NCI-H1417 treated with DMSO at 0.1 percent for 48 hours (cell line): ENCODE measurements at regions not wholly inside any gene's neighbourhood (a gene's known extent, or its start where the extent isn't known, plus 50 kb on each side); places are given as distances from the start of the nearest gene placed in this dataset.

Source experiments
- DNase-seq: peaks from one replicate; lab custom pipeline; 2025; lab: John Stamatoyannopoulos, UW

GRCh38 chr9:126556560-126557250, 57.0 kb upstream of the LMX1B start:
- no peak for DNase-seq

DNA sequence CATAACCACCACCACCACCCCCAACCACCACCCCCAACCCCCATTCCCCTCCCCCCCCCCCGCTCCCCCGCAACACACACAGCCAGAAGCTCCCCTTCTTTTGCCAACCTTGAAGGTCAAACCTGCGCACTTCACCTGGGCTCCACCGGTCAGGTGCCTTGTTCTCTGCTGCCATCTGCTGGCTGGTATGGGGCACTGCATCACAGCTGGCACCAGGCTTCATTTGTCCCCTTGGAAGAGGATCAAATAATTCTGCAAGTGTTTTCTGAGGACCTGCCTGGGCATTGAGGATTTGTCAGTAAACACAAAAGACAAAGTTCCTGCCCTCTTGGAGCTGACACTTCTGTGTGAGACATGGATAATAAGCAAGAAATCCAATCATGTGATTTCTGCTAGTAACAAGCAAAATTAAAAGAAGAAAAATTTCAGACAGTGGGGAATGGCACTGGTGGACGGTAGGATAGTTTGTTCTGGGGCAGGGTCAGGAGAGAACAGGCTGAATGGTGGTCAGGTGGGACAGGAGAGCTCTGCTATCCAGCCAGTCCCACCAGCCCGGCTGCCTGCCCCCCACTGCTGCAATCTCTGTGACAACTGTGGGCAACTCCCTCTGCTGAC, 55.6 kb upstream of the LMX1B start:
- DNase-seq: peak; percentile 8

- no peak for DNase-seq
These were observed 54.4 kb upstream of the LMX1B start for GRCh38 chr9:126559296-126559695.

- DNase-seq: no peak
These were observed 52.1 kb upstream of the LMX1B start for GRCh38 chr9:126561582-126561981.

DNA sequence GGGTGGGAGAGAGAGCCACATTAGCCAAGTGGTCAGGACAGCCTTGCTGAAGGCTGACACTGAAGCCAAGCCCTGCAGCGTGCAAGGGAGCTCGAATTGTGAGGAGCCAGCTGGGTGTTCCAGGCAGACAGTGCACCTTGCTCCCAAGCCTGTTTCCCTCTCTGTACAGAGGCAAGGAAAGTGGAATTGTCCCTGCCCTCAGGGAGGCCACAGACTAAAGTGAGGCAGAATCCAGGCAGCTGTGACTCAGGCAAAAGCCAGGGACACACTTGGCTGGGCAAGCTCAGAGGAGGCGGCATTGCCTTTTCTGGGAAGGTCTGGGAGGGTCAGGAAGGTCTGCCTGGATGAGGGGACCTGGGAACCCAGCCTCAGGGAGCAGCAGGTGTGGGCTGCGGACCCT, 50.2 kb upstream of the LMX1B start:
- DNase-seq: no peak
